DOHH2 (cell line): ENCODE measurements at regions not wholly inside any gene's neighbourhood (a gene's known extent, or its start where the extent isn't known, plus 50 kb on each side); places are given as distances from the start of the nearest gene placed in this dataset.

Experiments used
- H3F3A ChIP-seq: fragments of 200-600 bp; sonication (generic), shearing (Covaris generic); 2 replicates; pipeline ENCODE4 v1.6.0; 2016; ENCODE audit warnings: antibody characterized with exemption, mild to moderate bottlenecking; ENCODE audit not compliant: control insufficient read depth, insufficient read depth
- H3K27ac ChIP-seq: fragments of 200-600 bp; sonication (generic); 2 replicates; pipeline ENCODE4 v1.5.1; 2014; ENCODE audit warnings: low read depth, mild to moderate bottlenecking, low read length, moderate library complexity
- H3K27me3 ChIP-seq: fragments of 200-600 bp; sonication (generic); 2 replicates; pipeline ENCODE4 v1.6.1; 2014; ENCODE audit warnings: mild to moderate bottlenecking, low read length, mixed read lengths; ENCODE audit not compliant: control insufficient read depth
- H3K36me3 ChIP-seq: fragments of 200-600 bp; sonication (generic); 2 replicates; pipeline ENCODE4 v1.6.1; 2014; ENCODE audit warnings: mild to moderate bottlenecking, low read length, moderate library complexity, mixed read lengths; ENCODE audit not compliant: control insufficient read depth
- H3K4me1 ChIP-seq: fragments of 200-600 bp; sonication (generic); 2 replicates; pipeline ENCODE4 v1.6.1; 2014; ENCODE audit warnings: mild to moderate bottlenecking, low read length, mixed read lengths; ENCODE audit not compliant: control insufficient read depth
- H3K4me2 ChIP-seq: fragments of 200-600 bp; sonication (generic); 2 replicates; pipeline ENCODE4 v1.6.0; 2014; ENCODE audit warnings: mild to moderate bottlenecking, low read length, moderate library complexity
- H3K4me3 ChIP-seq: fragments of 200-600 bp; sonication (generic); 2 replicates; pipeline ENCODE4 v1.5.1; 2014; ENCODE audit warnings: mild to moderate bottlenecking, low read length, mixed read lengths
- H3K79me2 ChIP-seq: fragments of 200-600 bp; sonication (generic); 2 replicates; pipeline ENCODE4 v1.6.1; 2014; ENCODE audit warnings: mild to moderate bottlenecking, low read length, mixed read lengths; ENCODE audit not compliant: control insufficient read depth
- H3K9me2 ChIP-seq: fragments of 200-600 bp; sonication (generic); replicated peaks from 2 replicates; pipeline ENCODE4 v1.6.1; 2014; ENCODE audit warnings: mild to moderate bottlenecking, low read length, mixed read lengths; ENCODE audit not compliant: control insufficient read depth
- H3K9me3 ChIP-seq: fragments of 200-600 bp; sonication (generic); 2 replicates; pipeline ENCODE4 v1.6.1; 2014; ENCODE audit warnings: antibody characterized with exemption, low read length, mixed read lengths; ENCODE audit not compliant: control insufficient read depth, insufficient read depth
- H4K20me1 ChIP-seq: fragments of 200-600 bp; sonication (generic); 2 replicates; pipeline ENCODE4 v1.6.0; 2014; ENCODE audit warnings: low read depth, mild to moderate bottlenecking, antibody characterized with exemption, low read length, moderate library complexity; ENCODE audit not compliant: control insufficient read depth, insufficient read depth
- EZH2phosphoT487 ChIP-seq: fragments of 200-600 bp; sonication (generic); IDR thresholded peaks from 2 replicates; pipeline ENCODE4 v1.6.1; 2017; ENCODE audit warnings: borderline replicate concordance, mild to moderate bottlenecking, antibody characterized with exemption, low read length, moderate library complexity, mixed read lengths
- TF ChIP-seq, protein P1 (sequence below): fragments of 200-600 bp; sonication (generic); IDR thresholded peaks from one replicate; pipeline ENCODE4 v1.5.1; 2014; ENCODE audit warnings: antibody characterized with exemption, mild to moderate bottlenecking, low read depth, low read length; ENCODE audit not compliant: poor library complexity, severe bottlenecking

DNA sequence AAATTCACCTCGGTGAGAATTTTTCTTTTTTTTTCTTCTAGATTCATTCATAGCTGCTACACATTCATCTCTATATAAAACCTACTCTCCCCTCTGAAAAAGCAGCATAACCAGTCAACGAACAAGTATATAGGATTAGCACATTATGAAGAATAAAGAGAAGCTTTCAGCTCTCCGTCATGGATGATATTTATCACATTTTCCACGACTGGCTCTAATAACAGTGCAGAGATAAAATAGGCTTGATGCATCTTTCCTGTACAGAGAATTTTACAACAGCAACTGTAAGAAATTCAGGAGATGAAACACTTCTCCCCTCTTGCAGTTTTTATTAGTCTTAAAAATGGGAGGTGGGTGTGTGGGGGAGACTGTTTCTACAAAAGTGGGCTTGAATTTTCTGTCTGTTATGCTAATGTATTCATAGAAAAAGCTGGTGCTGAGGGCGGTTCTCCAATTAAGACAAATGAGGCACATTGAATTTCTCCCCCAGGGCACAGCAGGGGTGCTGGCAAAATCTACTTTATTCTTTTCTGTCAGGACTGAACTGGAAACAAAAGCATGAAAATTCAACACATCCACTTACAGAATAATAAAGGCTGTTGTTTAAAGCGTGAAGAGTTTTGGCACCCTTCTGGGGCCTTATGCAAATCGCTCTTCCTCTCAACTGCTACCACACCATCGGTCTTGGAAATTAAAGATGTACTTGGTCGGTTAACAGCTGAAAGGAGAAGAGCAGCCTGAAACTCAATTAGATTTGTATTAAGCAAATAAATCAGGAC is 233.9 kb upstream of the ZNF608 start:
- Histone ChIP-seq H3K4me3 (peak overlapping the region; percentile 68), H3K9me2 (no peaks in the 10 kb centered on the region), H3F3A (peaks cover 21% of the 10 kb centered on the region), H3K36me3 (peaks cover 20% of the 10 kb centered on the region), H4K20me1 (no peaks in the 10 kb centered on the region), H3K27ac (peak overlapping the region; percentile 98), H3K9me3 (peaks cover 19% of the 10 kb centered on the region), H3K4me1 (peaks cover 75% of the 10 kb centered on the region), H3K27me3 (no peaks in the 10 kb centered on the region), H3K79me2 (no peaks in the 10 kb centered on the region), H3K4me2 (peak overlapping the region; percentile 91)
- TF ChIP-seq, protein P1, sequence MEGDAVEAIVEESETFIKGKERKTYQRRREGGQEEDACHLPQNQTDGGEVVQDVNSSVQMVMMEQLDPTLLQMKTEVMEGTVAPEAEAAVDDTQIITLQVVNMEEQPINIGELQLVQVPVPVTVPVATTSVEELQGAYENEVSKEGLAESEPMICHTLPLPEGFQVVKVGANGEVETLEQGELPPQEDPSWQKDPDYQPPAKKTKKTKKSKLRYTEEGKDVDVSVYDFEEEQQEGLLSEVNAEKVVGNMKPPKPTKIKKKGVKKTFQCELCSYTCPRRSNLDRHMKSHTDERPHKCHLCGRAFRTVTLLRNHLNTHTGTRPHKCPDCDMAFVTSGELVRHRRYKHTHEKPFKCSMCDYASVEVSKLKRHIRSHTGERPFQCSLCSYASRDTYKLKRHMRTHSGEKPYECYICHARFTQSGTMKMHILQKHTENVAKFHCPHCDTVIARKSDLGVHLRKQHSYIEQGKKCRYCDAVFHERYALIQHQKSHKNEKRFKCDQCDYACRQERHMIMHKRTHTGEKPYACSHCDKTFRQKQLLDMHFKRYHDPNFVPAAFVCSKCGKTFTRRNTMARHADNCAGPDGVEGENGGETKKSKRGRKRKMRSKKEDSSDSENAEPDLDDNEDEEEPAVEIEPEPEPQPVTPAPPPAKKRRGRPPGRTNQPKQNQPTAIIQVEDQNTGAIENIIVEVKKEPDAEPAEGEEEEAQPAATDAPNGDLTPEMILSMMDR, result no peak
- no peak for TF ChIP-seq EZH2phosphoT487

DNA sequence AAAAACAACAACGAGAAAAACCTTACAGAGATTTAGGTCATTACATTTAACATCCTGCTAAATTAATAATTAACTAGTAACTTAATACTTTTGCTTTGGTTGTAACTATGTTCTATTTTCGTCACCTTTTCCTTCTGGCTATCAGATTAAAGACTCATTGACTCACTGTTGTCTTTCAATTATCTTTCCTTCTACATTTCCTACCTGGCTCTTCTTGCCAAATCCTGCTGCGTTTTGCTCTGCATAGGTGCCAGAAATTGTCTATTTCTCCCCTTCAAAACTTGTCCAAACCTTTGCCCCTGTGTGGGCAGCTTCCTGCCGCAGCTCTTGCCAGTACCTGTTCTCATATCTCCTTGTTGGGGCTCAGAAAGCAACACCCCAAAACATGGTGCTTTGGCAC is 235.5 kb upstream of the ZNF608 start:
- Histone ChIP-seq H3K4me1 (peaks cover 81% of the 10 kb centered on the region), H3K4me3 (peak overlapping the region; percentile 68), H3K27ac (peak overlapping the region; percentile 98), H3K4me2 (peak overlapping the region; percentile 91), H4K20me1 (no peaks in the 10 kb centered on the region), H3K36me3 (peaks cover 25% of the 10 kb centered on the region), H3K27me3 (no peaks in the 10 kb centered on the region), H3K9me3 (peaks cover 22% of the 10 kb centered on the region), H3F3A (peaks cover 21% of the 10 kb centered on the region), H3K79me2 (no peaks in the 10 kb centered on the region), H3K9me2 (no peaks in the 10 kb centered on the region)
- TF ChIP-seq, protein P1, result no peak
- no peak for TF ChIP-seq EZH2phosphoT487

DNA sequence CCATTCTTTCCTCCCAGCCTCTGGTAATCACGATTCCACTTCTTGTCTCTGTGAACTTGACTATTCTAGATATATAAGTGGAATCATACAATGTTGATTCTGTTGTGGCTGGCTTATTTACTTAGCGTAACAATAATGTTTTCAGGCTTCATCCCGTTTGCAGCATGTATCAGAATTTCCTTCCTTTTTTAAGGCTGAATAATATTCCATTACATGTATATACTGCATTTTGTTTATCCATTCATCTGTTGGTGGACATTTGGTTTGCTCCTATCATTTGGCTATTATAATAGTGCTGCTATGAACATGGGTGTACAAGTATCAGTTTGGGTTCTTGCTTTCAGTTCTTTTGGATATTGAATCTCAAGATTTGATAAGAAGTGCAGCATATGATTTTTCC is 239.7 kb upstream of the ZNF608 start:
- Histone ChIP-seq H3K27me3 (no peaks in the 10 kb centered on the region), H4K20me1 (no peaks in the 10 kb centered on the region), H3K9me2 (no peaks in the 10 kb centered on the region), H3K36me3 (peaks cover 21% of the 10 kb centered on the region), H3K27ac (no peak overlapping the region), H3K9me3 (peaks cover 31% of the 10 kb centered on the region), H3K4me3 (no peak overlapping the region), H3K4me1 (peaks cover 42% of the 10 kb centered on the region), H3F3A (peaks cover 7% of the 10 kb centered on the region), H3K79me2 (no peaks in the 10 kb centered on the region), H3K4me2 (no peak overlapping the region)
- TF ChIP-seq, protein P1, result no peak
- no peak for TF ChIP-seq EZH2phosphoT487
